Osteocyte (in vitro differentiated cells): ENCODE measurements at regions not wholly inside any gene's neighbourhood (a gene's known extent, or its start where the extent isn't known, plus 50 kb on each side); places are given as distances from the start of the nearest gene placed in this dataset.

ENCODE experiments used
- DNase-seq: peaks from one replicate; pipeline ENCODE4 v3.0.0; 2021; ENCODE audit warnings: mixed read lengths; ENCODE audit not compliant: unreplicated experiment; ENCODE audit errors: extremely low spot score
- H3K27ac Mint-ChIP-seq: one replicate; pipeline ENCODE4 v1.8.0; 2021; ENCODE audit warnings: mild to moderate bottlenecking, mixed read lengths; ENCODE audit not compliant: unreplicated experiment
- H3K27me3 Mint-ChIP-seq: one replicate; pipeline ENCODE4 v1.8.0; 2021; ENCODE audit warnings: mixed read lengths; ENCODE audit not compliant: unreplicated experiment
- H3K36me3 Mint-ChIP-seq: one replicate; pipeline ENCODE4 v1.8.0; 2021; ENCODE audit warnings: mixed read lengths; ENCODE audit not compliant: unreplicated experiment
- H3K4me1 Mint-ChIP-seq: one replicate; pipeline ENCODE4 v1.8.0; 2021; ENCODE audit warnings: mixed read lengths; ENCODE audit not compliant: unreplicated experiment
- H3K4me3 Mint-ChIP-seq: one replicate; pipeline ENCODE4 v1.8.0; 2021; ENCODE audit warnings: mild to moderate bottlenecking, moderate library complexity, mixed read lengths; ENCODE audit not compliant: unreplicated experiment
- H3K9me3 Mint-ChIP-seq: one replicate; pipeline ENCODE4 v1.8.0; 2021; ENCODE audit warnings: mixed read lengths; ENCODE audit not compliant: unreplicated experiment
- TF ChIP-seq, protein P1 (sequence below): fragments of 200-600 bp; sonication (generic); IDR thresholded peaks from 2 replicates; pipeline ENCODE4 v1.5.0; 2021; ENCODE audit warnings: antibody characterized with exemption, mild to moderate bottlenecking, moderate library complexity

GRCh38 chr22:19638282-19639015 is 75.9 kb upstream of the SEPTIN5 start:
- H3K4me1 Mint-ChIP-seq = no peaks in the 10 kb centered on the region
- TF ChIP-seq, protein P1, sequence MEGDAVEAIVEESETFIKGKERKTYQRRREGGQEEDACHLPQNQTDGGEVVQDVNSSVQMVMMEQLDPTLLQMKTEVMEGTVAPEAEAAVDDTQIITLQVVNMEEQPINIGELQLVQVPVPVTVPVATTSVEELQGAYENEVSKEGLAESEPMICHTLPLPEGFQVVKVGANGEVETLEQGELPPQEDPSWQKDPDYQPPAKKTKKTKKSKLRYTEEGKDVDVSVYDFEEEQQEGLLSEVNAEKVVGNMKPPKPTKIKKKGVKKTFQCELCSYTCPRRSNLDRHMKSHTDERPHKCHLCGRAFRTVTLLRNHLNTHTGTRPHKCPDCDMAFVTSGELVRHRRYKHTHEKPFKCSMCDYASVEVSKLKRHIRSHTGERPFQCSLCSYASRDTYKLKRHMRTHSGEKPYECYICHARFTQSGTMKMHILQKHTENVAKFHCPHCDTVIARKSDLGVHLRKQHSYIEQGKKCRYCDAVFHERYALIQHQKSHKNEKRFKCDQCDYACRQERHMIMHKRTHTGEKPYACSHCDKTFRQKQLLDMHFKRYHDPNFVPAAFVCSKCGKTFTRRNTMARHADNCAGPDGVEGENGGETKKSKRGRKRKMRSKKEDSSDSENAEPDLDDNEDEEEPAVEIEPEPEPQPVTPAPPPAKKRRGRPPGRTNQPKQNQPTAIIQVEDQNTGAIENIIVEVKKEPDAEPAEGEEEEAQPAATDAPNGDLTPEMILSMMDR = no peak
- DNase-seq = no peak
- no peaks in the 10 kb centered on the region for H3K36me3 Mint-ChIP-seq
- no peak overlapping the region for H3K27ac Mint-ChIP-seq
- H3K4me3 Mint-ChIP-seq = no peak overlapping the region
- H3K27me3 Mint-ChIP-seq = peaks cover 7% of the 10 kb centered on the region
- no peaks in the 10 kb centered on the region for H3K9me3 Mint-ChIP-seq

- peaks cover 7% of the 10 kb centered on the region for H3K27me3 Mint-ChIP-seq
- H3K27ac Mint-ChIP-seq = no peak overlapping the region
- TF ChIP-seq, protein P1 = no peak
- no peak overlapping the region for H3K4me3 Mint-ChIP-seq
- no peaks in the 10 kb centered on the region for H3K9me3 Mint-ChIP-seq
- no peak for DNase-seq
- no peaks in the 10 kb centered on the region for H3K36me3 Mint-ChIP-seq
- no peaks in the 10 kb centered on the region for H3K4me1 Mint-ChIP-seq
These were observed 74.6 kb upstream of the SEPTIN5 start for GRCh38 chr22:19639610-19640135.

GRCh38 chr22:19640306-19640705 is 74.0 kb upstream of the SEPTIN5 start:
- DNase-seq = no peak
- H3K4me1 Mint-ChIP-seq = peaks cover 5% of the 10 kb centered on the region
- no peaks in the 10 kb centered on the region for H3K9me3 Mint-ChIP-seq
- H3K27me3 Mint-ChIP-seq = peaks cover 11% of the 10 kb centered on the region
- H3K27ac Mint-ChIP-seq = no peak overlapping the region
- no peaks in the 10 kb centered on the region for H3K36me3 Mint-ChIP-seq
- no peak overlapping the region for H3K4me3 Mint-ChIP-seq
- TF ChIP-seq, protein P1 = no peak

DNA sequence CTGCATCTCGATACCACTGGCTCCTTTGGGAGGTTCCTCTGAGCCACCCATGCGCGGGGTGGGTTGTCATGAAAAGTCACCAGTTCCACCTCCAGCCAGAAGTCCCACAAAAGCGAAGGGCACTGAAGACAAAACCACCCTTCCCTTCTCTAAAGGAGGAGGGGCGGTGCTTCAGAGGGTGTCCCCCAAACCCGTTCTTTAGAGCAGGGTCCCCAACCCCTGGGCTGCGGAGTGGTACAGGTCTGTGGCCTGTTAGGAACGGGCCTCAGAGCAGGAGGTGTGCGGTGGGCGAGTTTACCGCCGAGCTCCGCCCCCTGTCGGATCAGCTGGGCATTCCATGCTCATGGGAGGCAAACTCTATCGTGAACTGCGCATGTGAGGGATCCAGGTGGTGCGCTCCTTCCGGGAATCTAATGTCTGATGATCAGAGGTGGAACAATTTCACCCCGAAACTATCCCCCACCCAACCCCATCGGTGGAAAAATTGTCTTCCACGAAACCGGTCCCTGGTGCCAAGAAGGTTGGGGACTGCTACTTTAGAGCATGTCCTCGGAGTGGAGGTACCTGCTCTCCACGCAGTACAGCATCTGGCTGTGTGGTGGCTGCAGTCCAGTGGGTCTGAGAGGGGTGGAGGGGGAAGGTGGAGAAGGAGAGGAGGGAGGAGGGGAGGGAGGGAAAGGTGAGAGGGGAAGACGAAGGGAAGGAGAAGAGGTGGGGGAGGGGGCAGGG is 72.9 kb upstream of the SEPTIN5 start:
- Mint-ChIP-seq H3K4me3 (no peak overlapping the region), H3K27me3 (peaks cover 14% of the 10 kb centered on the region), H3K4me1 (peaks cover 7% of the 10 kb centered on the region), H3K27ac (no peak overlapping the region), H3K9me3 (no peaks in the 10 kb centered on the region), H3K36me3 (no peaks in the 10 kb centered on the region)
- DNase-seq = no peak
- TF ChIP-seq, protein P1 = peak; percentile 47

DNA sequence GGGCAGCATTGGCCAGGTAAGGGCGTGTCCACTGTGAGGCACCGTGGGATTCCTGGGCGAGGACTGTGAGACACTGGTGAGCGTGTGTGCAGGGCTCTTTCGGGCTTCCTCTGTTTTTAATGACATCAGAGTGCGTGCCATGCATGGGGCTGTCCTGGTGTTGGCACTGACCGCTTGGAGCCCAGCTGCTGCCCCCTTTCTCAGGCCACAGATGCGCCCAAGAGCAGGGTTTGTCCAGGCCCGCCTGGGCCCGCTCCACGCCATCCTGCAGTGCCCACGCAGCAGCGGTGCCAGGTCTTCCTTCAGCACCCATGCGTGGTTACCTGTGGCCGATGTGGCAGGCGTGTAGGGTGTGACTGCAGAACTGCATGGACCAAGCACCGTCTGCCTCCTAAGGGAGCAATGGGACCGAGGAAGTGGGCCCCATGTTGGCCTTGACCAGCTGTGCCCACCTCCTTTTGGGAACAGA is 72.3 kb upstream of the SEPTIN5 start:
- TF ChIP-seq, protein P1 = no peak
- H3K27ac Mint-ChIP-seq = no peak overlapping the region
- H3K4me3 Mint-ChIP-seq = no peak overlapping the region
- H3K9me3 Mint-ChIP-seq = no peaks in the 10 kb centered on the region
- H3K27me3 Mint-ChIP-seq = peaks cover 20% of the 10 kb centered on the region
- no peak for DNase-seq
- H3K36me3 Mint-ChIP-seq = no peaks in the 10 kb centered on the region
- peaks cover 7% of the 10 kb centered on the region for H3K4me1 Mint-ChIP-seq
